Astrocyte (in vitro differentiated cells and primary cell): ENCODE measurements at regions not wholly inside any gene's neighbourhood (a gene's known extent, or its start where the extent isn't known, plus 50 kb on each side); places are given as distances from the start of the nearest gene placed in this dataset.

Source experiments
- DNase-seq: peaks from one replicate; pipeline ENCODE4 v3.0.0-alpha.2; 2010; ENCODE audit warnings: low read depth
- FAIRE-seq: peaks from 2 replicates; lab custom pipeline; 2011; peaks lifted over from hg19 to GRCh38; lab: Jason Lieb, UNC
- H2AFZ ChIP-seq: 2 replicates; pipeline ENCODE4 v1.6.0; 2012; ENCODE audit warnings: low read depth, low read length, inconsistent platforms
- H3K27ac ChIP-seq: 2 replicates; pipeline ENCODE4 v1.5.1; 2011; ENCODE audit warnings: low read depth, low read length, inconsistent platforms
- H3K27me3 ChIP-seq: 2 replicates; pipeline ENCODE4 v1.6.0; 2011; ENCODE audit warnings: low read length, inconsistent platforms; ENCODE audit not compliant: insufficient read depth
- H3K36me3 ChIP-seq: 2 replicates; pipeline ENCODE4 v1.5.1; 2011; ENCODE audit warnings: low read length, inconsistent platforms; ENCODE audit not compliant: insufficient read depth
- H3K4me1 ChIP-seq: 2 replicates; pipeline ENCODE4 v1.5.1; 2011; ENCODE audit warnings: low read length, inconsistent platforms; ENCODE audit not compliant: insufficient read depth
- H3K4me2 ChIP-seq: 2 replicates; pipeline ENCODE4 v1.6.0; 2012; ENCODE audit warnings: low read length, inconsistent platforms
- H3K4me3 ChIP-seq: 2 replicates; pipeline ENCODE4 v1.5.1; 2011; ENCODE audit warnings: low read depth, mild to moderate bottlenecking, low read length, inconsistent platforms; ENCODE audit not compliant: insufficient read depth
- H3K79me2 ChIP-seq: 2 replicates; pipeline ENCODE4 v1.6.0; 2012; ENCODE audit warnings: mild to moderate bottlenecking, low read length, inconsistent platforms; ENCODE audit not compliant: insufficient read depth
- H3K9ac ChIP-seq: 2 replicates; pipeline ENCODE4 v1.6.0; 2012; ENCODE audit warnings: mild to moderate bottlenecking, low read length, inconsistent platforms
- H3K9me3 ChIP-seq: 2 replicates; pipeline ENCODE4 v1.5.1; 2012; ENCODE audit warnings: low read depth, mild to moderate bottlenecking, low read length, inconsistent platforms; ENCODE audit not compliant: insufficient read depth
- H4K20me1 ChIP-seq: 2 replicates; pipeline ENCODE4 v1.6.0; 2012; ENCODE audit warnings: low read length, inconsistent platforms; ENCODE audit not compliant: insufficient read depth
- H3K27ac Mint-ChIP-seq: one replicate; pipeline ENCODE4 v1.8.0; 2021; ENCODE audit warnings: mild to moderate bottlenecking, mixed read lengths; ENCODE audit not compliant: unreplicated experiment
- H3K27me3 Mint-ChIP-seq: one replicate; pipeline ENCODE4 v1.8.0; 2021; ENCODE audit warnings: low read depth, mixed read lengths; ENCODE audit not compliant: unreplicated experiment
- H3K36me3 Mint-ChIP-seq: one replicate; pipeline ENCODE4 v1.8.0; 2021; ENCODE audit warnings: low read depth, mixed read lengths; ENCODE audit not compliant: unreplicated experiment
- H3K4me1 Mint-ChIP-seq: one replicate; pipeline ENCODE4 v1.8.0; 2021; ENCODE audit warnings: low read depth, mixed read lengths; ENCODE audit not compliant: unreplicated experiment
- H3K4me3 Mint-ChIP-seq: one replicate; pipeline ENCODE4 v1.8.0; 2021; ENCODE audit warnings: mild to moderate bottlenecking, moderate library complexity, mixed read lengths; ENCODE audit not compliant: unreplicated experiment
- H3K9me3 Mint-ChIP-seq: one replicate; pipeline ENCODE4 v1.8.0; 2021; ENCODE audit warnings: mild to moderate bottlenecking, mixed read lengths; ENCODE audit not compliant: unreplicated experiment
- CTCF ChIP-seq: IDR thresholded peaks from 2 replicates; pipeline ENCODE4 v1.5.1; 2011; ENCODE audit warnings: low read depth, mild to moderate bottlenecking, inconsistent platforms, low read length, moderate library complexity; ENCODE audit not compliant: insufficient read depth
- EZH2 ChIP-seq: IDR thresholded peaks from 2 replicates; pipeline ENCODE4 v1.6.1; 2012; ENCODE audit warnings: mild to moderate bottlenecking, low read length, inconsistent platforms; ENCODE audit not compliant: insufficient read depth

DNA sequence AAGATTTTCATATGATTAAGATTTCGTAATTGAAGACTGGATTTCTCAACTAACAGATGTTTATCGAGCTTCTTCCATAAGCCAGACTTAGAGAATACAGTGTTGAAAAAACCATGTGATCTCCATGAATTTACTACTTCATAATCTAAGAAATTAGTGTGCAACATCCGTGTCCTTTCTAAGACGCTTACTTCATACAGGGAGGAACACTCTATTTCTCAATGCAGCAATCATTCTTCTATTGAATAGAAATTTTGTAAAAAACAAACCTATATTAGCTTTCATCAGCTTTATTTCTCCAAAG, 946.3 kb downstream of the KCNJ2 start:
- Histone ChIP-seq H3K9ac (no peak overlapping the region), H4K20me1 (no peaks in the 10 kb centered on the region), H3K4me1 (peaks cover 7% of the 10 kb centered on the region), H3K36me3 (no peaks in the 10 kb centered on the region), H3K4me2 (no peak overlapping the region), H3K27me3 (no peaks in the 10 kb centered on the region), H3K79me2 (no peaks in the 10 kb centered on the region), H3K9me3 (no peaks in the 10 kb centered on the region), H2AFZ (no peak overlapping the region), H3K27ac (no peak overlapping the region), H3K4me3 (no peak overlapping the region)
- DNase-seq (no peak), FAIRE-seq (no peak)
- Mint-ChIP-seq H3K4me3 (no peak overlapping the region), H3K9me3 (no peaks in the 10 kb centered on the region), H3K27me3 (peaks cover 4% of the 10 kb centered on the region), H3K4me1 (peaks cover 4% of the 10 kb centered on the region), H3K27ac (no peak overlapping the region), H3K36me3 (no peaks in the 10 kb centered on the region)
- TF ChIP-seq EZH2 (no peak), CTCF (no peak)

DNA sequence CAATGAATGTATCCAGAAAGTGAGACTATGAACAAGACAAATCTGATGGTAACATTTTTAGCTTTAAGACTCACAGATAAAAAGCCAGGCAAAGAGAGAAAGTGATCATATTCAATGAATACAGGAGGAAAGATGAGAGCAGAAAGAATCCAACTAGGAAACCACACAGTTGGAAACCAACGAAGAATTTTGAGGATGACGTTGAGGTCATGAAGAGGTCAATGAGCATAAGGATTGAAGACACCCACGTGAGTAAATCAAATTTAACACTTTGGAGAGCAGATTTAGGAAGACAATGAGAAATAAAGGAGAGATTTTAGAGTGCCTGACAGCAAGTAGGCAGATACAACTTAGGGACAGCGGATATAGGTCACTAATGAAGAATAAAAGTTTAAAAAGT, 948.1 kb downstream of the KCNJ2 start:
- Mint-ChIP-seq H3K27me3 (peaks cover 4% of the 10 kb centered on the region), H3K9me3 (no peaks in the 10 kb centered on the region), H3K36me3 (no peaks in the 10 kb centered on the region), H3K4me1 (peaks cover 4% of the 10 kb centered on the region), H3K4me3 (no peak overlapping the region), H3K27ac (no peak overlapping the region)
- peak overlapping the region; percentile 40 for H3K4me2 ChIP-seq
- TF ChIP-seq EZH2 (no peak), CTCF (no peak)
- no peaks in the 10 kb centered on the region for H3K27me3 ChIP-seq
- peaks cover 7% of the 10 kb centered on the region for H3K4me1 ChIP-seq
- H3K9ac ChIP-seq: no peak overlapping the region
- no peaks in the 10 kb centered on the region for H3K36me3 ChIP-seq
- H2AFZ ChIP-seq: no peak overlapping the region
- FAIRE-seq (peak; percentile 32), DNase-seq (peak; percentile 73)
- no peaks in the 10 kb centered on the region for H3K9me3 ChIP-seq
- H3K4me3 ChIP-seq: no peak overlapping the region
- H3K27ac ChIP-seq: no peak overlapping the region
- H4K20me1 ChIP-seq: no peaks in the 10 kb centered on the region
- no peaks in the 10 kb centered on the region for H3K79me2 ChIP-seq

GRCh38 chr17:71118039-71118438, 948.7 kb downstream of the KCNJ2 start:
- Mint-ChIP-seq H3K36me3 (no peaks in the 10 kb centered on the region), H3K9me3 (no peaks in the 10 kb centered on the region), H3K27me3 (peaks cover 4% of the 10 kb centered on the region), H3K4me3 (no peak overlapping the region), H3K27ac (no peak overlapping the region), H3K4me1 (peaks cover 4% of the 10 kb centered on the region)
- no peaks in the 10 kb centered on the region for H4K20me1 ChIP-seq
- peaks cover 7% of the 10 kb centered on the region for H3K4me1 ChIP-seq
- no peak overlapping the region for H3K4me3 ChIP-seq
- no peak for DNase-seq
- no peak overlapping the region for H2AFZ ChIP-seq
- no peaks in the 10 kb centered on the region for H3K9me3 ChIP-seq
- H3K9ac ChIP-seq: no peak overlapping the region
- no peak for TF ChIP-seq EZH2
- TF ChIP-seq CTCF: peak; percentile 29
- H3K4me2 ChIP-seq: no peak overlapping the region
- H3K36me3 ChIP-seq: no peaks in the 10 kb centered on the region
- H3K79me2 ChIP-seq: no peaks in the 10 kb centered on the region
- no peak overlapping the region for H3K27ac ChIP-seq
- no peak for FAIRE-seq
- no peaks in the 10 kb centered on the region for H3K27me3 ChIP-seq
